ENCODE measurements at regions not wholly inside any gene's neighbourhood (a gene's known extent, or its start where the extent isn't known, plus 50 kb on each side); places are given as distances from the start of the nearest gene placed in this dataset.
"Not testable (repeated sequence)": the region's sequence is repeated elsewhere in the genome, so short reads cannot be mapped to it uniquely, and the experiment has no call there.

DNA sequence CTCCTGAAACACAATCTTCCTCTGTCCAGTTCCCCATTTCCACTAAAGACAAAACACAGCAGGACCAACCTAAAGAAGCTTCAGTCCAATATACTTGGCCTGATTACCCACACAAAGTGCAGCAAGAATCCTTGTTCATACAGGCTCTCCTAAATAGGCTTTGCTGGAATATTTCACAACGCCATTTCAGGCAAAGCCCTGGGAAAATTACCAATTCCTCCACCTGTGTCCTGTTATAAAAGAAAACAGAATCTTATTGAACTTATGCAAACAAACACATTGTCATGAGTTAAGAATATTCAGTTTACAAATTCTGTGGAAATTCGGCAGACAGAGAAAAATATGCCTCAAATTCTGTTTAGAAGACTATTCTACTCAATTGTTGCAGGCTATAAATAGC lies 115.0 kb upstream of the NBPF11 start:
- POLR2A ChIA-PET; H3K9me3 ChIP-seq (replicated peaks; ENCODE audit: control insufficient read depth, insufficient read depth, low read length); CTCF ChIA-PET; H3K27me3 ChIP-seq (replicated peaks in 1 of 2; ENCODE audit: control insufficient read depth in 2 of 2, insufficient read depth in 2 of 2, low read length in 1 of 2); H3K79me2 ChIP-seq (ENCODE audit: control insufficient read depth, insufficient read depth, low read length); H4K20me1 ChIP-seq (ENCODE audit: control insufficient read depth, insufficient read depth); SMC1A ChIA-PET (ENCODE audit: uncharacterized antibody, unreplicated experiment); H3K36me3 ChIP-seq (ENCODE audit: control insufficient read depth in 2 of 2, insufficient read depth in 2 of 2, low read length in 1 of 2); ATAC-seq; H3K4me3 ChIP-seq; H3K9ac ChIP-seq (ENCODE audit: control insufficient read depth, insufficient read depth, low read length); BruUV-seq (replicated peaks); intact Hi-C loops (cut with micrococcal nuclease; ENCODE audit: unreplicated experiment); H3K4me1 ChIP-seq (ENCODE audit: control insufficient read depth, insufficient read depth, low read length); H3K27ac ChIP-seq (ENCODE audit: control insufficient read depth, insufficient read depth); FAIRE-seq; RAD21 ChIA-PET (ENCODE audit: unreplicated experiment); H2AFZ ChIP-seq (ENCODE audit: control insufficient read depth, low read depth, low read length); H3K4me2 ChIP-seq (ENCODE audit: control insufficient read depth, insufficient read depth); in situ Hi-C loops (cut with MboI); DNase-seq (ENCODE audit: low read depth, low spot score): not testable (repeated sequence)
- WGBS (ENCODE audit: insufficient coverage, insufficient replicate concordance, low lambda C conversion rate, missing lambda C conversion rate): 76% methylated on average over 2 of the region's 2 CpGs

DNA sequence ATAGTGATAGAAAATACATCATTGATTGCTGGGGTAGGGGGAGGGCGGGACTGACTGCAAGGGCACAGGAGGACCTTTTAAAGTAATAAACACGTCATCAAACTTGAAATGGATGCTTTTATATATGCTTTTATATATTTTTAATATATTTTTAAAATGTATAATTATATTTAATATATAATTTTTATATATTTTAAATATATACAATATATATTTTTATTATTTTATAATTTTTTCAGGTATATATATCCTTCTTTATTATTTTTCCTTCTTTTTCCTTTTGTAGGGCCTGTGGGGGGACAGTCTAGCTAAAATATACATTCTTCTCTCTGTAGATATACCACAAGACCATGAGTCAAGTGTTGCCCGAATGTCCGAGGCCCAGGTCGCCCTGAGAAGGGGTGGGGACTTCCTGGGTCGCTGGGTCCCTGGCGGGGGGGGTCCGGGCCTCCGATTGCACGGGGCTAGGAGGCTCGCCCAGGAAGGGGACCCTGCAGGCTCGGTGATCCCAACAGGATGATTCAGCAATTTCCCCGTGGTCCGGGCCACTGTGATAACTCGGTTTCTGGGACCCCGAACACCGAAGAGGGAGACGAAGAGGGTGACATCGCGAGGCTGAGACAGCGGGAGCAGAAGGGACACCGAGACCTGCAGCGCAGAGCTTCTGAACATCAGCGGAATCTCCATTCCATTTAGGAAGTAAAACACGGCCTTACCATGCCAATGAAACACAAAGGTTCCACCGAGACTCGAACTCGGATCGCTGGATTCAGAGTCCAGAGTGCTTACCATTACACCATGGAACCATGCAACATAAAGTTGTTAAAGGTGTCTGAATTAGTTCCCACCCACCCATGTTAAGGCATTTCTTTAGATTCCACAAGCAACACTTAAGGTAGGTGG lies 112.5 kb upstream of the NBPF11 start:
- POLR2A ChIA-PET: no interaction called here
- TF ChIP-seq, protein P1, sequence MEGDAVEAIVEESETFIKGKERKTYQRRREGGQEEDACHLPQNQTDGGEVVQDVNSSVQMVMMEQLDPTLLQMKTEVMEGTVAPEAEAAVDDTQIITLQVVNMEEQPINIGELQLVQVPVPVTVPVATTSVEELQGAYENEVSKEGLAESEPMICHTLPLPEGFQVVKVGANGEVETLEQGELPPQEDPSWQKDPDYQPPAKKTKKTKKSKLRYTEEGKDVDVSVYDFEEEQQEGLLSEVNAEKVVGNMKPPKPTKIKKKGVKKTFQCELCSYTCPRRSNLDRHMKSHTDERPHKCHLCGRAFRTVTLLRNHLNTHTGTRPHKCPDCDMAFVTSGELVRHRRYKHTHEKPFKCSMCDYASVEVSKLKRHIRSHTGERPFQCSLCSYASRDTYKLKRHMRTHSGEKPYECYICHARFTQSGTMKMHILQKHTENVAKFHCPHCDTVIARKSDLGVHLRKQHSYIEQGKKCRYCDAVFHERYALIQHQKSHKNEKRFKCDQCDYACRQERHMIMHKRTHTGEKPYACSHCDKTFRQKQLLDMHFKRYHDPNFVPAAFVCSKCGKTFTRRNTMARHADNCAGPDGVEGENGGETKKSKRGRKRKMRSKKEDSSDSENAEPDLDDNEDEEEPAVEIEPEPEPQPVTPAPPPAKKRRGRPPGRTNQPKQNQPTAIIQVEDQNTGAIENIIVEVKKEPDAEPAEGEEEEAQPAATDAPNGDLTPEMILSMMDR (IDR thresholded peaks at IDR 0.05 in 2 of 3, conservative IDR thresholded peaks at IDR 0.05 in 1 of 3; ENCODE audit: control insufficient read depth in 2 of 3, extremely low read depth in 1 of 3, insufficient read depth in 1 of 3, low read depth in 3 of 3, low read length in 3 of 3): no peak
- TF ChIP-seq ATF7 (IDR thresholded peaks at IDR 0.05; ENCODE audit: low read depth): no peak
- no peak for TF ChIP-seq TCF3 (IDR thresholded peaks at IDR 0.05; ENCODE audit: borderline replicate concordance, insufficient read depth, low read depth, low read length)
- TF ChIP-seq, protein P2, sequence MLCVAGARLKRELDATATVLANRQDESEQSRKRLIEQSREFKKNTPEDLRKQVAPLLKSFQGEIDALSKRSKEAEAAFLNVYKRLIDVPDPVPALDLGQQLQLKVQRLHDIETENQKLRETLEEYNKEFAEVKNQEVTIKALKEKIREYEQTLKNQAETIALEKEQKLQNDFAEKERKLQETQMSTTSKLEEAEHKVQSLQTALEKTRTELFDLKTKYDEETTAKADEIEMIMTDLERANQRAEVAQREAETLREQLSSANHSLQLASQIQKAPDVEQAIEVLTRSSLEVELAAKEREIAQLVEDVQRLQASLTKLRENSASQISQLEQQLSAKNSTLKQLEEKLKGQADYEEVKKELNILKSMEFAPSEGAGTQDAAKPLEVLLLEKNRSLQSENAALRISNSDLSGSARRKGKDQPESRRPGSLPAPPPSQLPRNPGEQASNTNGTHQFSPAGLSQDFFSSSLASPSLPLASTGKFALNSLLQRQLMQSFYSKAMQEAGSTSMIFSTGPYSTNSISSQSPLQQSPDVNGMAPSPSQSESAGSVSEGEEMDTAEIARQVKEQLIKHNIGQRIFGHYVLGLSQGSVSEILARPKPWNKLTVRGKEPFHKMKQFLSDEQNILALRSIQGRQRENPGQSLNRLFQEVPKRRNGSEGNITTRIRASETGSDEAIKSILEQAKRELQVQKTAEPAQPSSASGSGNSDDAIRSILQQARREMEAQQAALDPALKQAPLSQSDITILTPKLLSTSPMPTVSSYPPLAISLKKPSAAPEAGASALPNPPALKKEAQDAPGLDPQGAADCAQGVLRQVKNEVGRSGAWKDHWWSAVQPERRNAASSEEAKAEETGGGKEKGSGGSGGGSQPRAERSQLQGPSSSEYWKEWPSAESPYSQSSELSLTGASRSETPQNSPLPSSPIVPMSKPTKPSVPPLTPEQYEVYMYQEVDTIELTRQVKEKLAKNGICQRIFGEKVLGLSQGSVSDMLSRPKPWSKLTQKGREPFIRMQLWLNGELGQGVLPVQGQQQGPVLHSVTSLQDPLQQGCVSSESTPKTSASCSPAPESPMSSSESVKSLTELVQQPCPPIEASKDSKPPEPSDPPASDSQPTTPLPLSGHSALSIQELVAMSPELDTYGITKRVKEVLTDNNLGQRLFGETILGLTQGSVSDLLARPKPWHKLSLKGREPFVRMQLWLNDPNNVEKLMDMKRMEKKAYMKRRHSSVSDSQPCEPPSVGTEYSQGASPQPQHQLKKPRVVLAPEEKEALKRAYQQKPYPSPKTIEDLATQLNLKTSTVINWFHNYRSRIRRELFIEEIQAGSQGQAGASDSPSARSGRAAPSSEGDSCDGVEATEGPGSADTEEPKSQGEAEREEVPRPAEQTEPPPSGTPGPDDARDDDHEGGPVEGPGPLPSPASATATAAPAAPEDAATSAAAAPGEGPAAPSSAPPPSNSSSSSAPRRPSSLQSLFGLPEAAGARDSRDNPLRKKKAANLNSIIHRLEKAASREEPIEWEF (IDR thresholded peaks at IDR 0.05; ENCODE audit: insufficient replicate concordance, low read depth, low read length): no peak
- TF ChIP-seq, protein P3, sequence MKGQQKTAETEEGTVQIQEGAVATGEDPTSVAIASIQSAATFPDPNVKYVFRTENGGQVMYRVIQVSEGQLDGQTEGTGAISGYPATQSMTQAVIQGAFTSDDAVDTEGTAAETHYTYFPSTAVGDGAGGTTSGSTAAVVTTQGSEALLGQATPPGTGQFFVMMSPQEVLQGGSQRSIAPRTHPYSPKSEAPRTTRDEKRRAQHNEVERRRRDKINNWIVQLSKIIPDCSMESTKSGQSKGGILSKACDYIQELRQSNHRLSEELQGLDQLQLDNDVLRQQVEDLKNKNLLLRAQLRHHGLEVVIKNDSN (IDR thresholded peaks at IDR 0.05; ENCODE audit: borderline replicate concordance, extremely low read length, insufficient read depth, low read depth, low read length): no peak
- no peak for TF ChIP-seq TARDBP (IDR thresholded peaks at IDR 0.05; ENCODE audit: borderline replicate concordance)

More for the DNA sequence above, 112.5 kb upstream of the NBPF11 start:
- Histone ChIP-seq H3K27me3 (replicated peaks in 1 of 2; ENCODE audit: control insufficient read depth in 2 of 2, insufficient read depth in 2 of 2, low read length in 1 of 2) (peaks cover 2 to 4% of the 10 kb centered on the region in 2 experiments; a peak in 3 of 4 replicates), H2AFZ (ENCODE audit: control insufficient read depth, low read depth, low read length) (no peak overlapping the region), H3K9ac (ENCODE audit: control insufficient read depth, insufficient read depth, low read length) (no peak overlapping the region), H3K27ac (ENCODE audit: control insufficient read depth, insufficient read depth) (no peak overlapping the region), H3K79me2 (ENCODE audit: control insufficient read depth, insufficient read depth, low read length) (no peaks in the 10 kb centered on the region), H3K4me2 (ENCODE audit: control insufficient read depth, insufficient read depth) (peak overlapping the region; percentile 17; the same call in 1 of the 2 replicates), H4K20me1 (ENCODE audit: control insufficient read depth, insufficient read depth) (no peaks in the 10 kb centered on the region), H3K4me3 (peak overlapping the region; percentile 73), H3K4me1 (ENCODE audit: control insufficient read depth, insufficient read depth, low read length) (peaks cover 3% of the 10 kb centered on the region; the same call in 1 of the 2 replicates), H3K9me3 (replicated peaks; ENCODE audit: control insufficient read depth, insufficient read depth, low read length) (no peaks in the 10 kb centered on the region; the same call in 2 of the 3 replicates), H3K36me3 (ENCODE audit: control insufficient read depth in 2 of 2, insufficient read depth in 2 of 2, low read length in 1 of 2) (no peaks in the 10 kb centered on the region)
- ChIA-PET RAD21 (ENCODE audit: unreplicated experiment) (no interaction called here), CTCF (no interaction called here), SMC1A (ENCODE audit: uncharacterized antibody, unreplicated experiment) (no interaction called here)
- 47% methylated on average over 29 of the region's 29 CpGs for WGBS (ENCODE audit: insufficient coverage, insufficient replicate concordance, low lambda C conversion rate, missing lambda C conversion rate)
- no peak for DNase-seq (ENCODE audit: low read depth, low spot score)
- no TSS peak for BruUV-seq (replicated peaks)
- FAIRE-seq: no peak
- in situ Hi-C loops (cut with MboI): no loop called here
- ATAC-seq: no peak
- intact Hi-C loops (cut with micrococcal nuclease; ENCODE audit: unreplicated experiment): no loop called here
